ENCODE measurements at regions not wholly inside any gene's neighbourhood (a gene's known extent, or its start where the extent isn't known, plus 50 kb on each side); places are given as distances from the start of the nearest gene placed in this dataset.

GRCh38 chr5:118224546-118224945 is 763.8 kb downstream of the DTWD2 start:
- Histone ChIP-seq H3K27me3 (ENCODE audit: insufficient read depth) (no peaks in the 10 kb centered on the region), H4K20me1 (replicated peaks; ENCODE audit: insufficient read depth) (no peaks in the 10 kb centered on the region), H3K4me2 (no peak overlapping the region), H3K27ac (ENCODE audit: low read depth) (no peak overlapping the region), H3K36me3 (ENCODE audit: insufficient read depth) (no peaks in the 10 kb centered on the region), H3K4me3 (no peak overlapping the region), H2AFZ (no peak overlapping the region), H3F3A (replicated peaks; ENCODE audit: low read depth) (no peaks in the 10 kb centered on the region), H3K9me2 (ENCODE audit: insufficient read depth) (no peaks in the 10 kb centered on the region), H3K79me2 (replicated peaks; ENCODE audit: insufficient read depth) (no peaks in the 10 kb centered on the region), H3K4me1 (ENCODE audit: insufficient read depth) (no peaks in the 10 kb centered on the region)
- TF ChIP-seq CTCF (conservative IDR thresholded peaks at IDR 0.05; ENCODE audit: low read depth in 2 of 2) (no peak), ZNF114 (CRISPR knock-in tag; IDR thresholded peaks at IDR 0.05) (no peak), EZH2phosphoT487 (IDR thresholded peaks at IDR 0.05; ENCODE audit: unreplicated experiment) (no peak), EZH2 (IDR thresholded peaks at IDR 0.05; ENCODE audit: low read depth, unreplicated experiment) (no peak), ZNF331 (CRISPR knock-in tag; IDR thresholded peaks at IDR 0.05; ENCODE audit: low read depth) (no peak), POLR2AphosphoS5 (IDR thresholded peaks at IDR 0.05; ENCODE audit: low read depth) (no peak), JUNB (IDR thresholded peaks at IDR 0.05; ENCODE audit: unreplicated experiment) (no peak), NANOG (IDR thresholded peaks at IDR 0.05; ENCODE audit: borderline replicate concordance) (no peak)
- Mint-ChIP-seq H3K9me3 (peaks cover 3% of the 10 kb centered on the region; the same call in 2 of the 3 replicates), H3K27me3 (ENCODE audit: insufficient read depth, low read depth, poor library complexity) (no peaks in the 10 kb centered on the region), H3K36me3 (ENCODE audit: low read depth) (no peaks in the 10 kb centered on the region), H3K4me1 (peaks cover 2% of the 10 kb centered on the region; the same call in 1 of the 3 replicates), H3K4me3 (no peak overlapping the region), H3K27ac (no peak overlapping the region; the same call in 1 of the 2 replicates)
- no peak for DNase-seq (ENCODE audit: low spot score)
- ATAC-seq = no peak

GRCh38 chr5:118220556-118221195 is 767.7 kb downstream of the DTWD2 start:
- no peaks in the 10 kb centered on the region for H3K9me2 ChIP-seq (ENCODE audit: insufficient read depth)
- H3F3A ChIP-seq (replicated peaks; ENCODE audit: low read depth) = no peaks in the 10 kb centered on the region
- H3K27me3 Mint-ChIP-seq (ENCODE audit: insufficient read depth, low read depth, poor library complexity) = no peaks in the 10 kb centered on the region
- no peak overlapping the region for H3K27ac ChIP-seq (ENCODE audit: low read depth)
- no peaks in the 10 kb centered on the region for H3K36me3 ChIP-seq (ENCODE audit: insufficient read depth)
- no peak overlapping the region for H3K4me3 ChIP-seq
- H3K27ac Mint-ChIP-seq = no peak overlapping the region
- no peak overlapping the region for H3K4me2 ChIP-seq
- no peak overlapping the region for H2AFZ ChIP-seq
- H3K4me1 Mint-ChIP-seq = no peaks in the 10 kb centered on the region
- H3K4me3 Mint-ChIP-seq = no peak overlapping the region
- no peaks in the 10 kb centered on the region; the same call in 2 of the 3 replicates for H3K9me3 Mint-ChIP-seq
- no peak for TF ChIP-seq STAT1 (IDR thresholded peaks at IDR 0.05; ENCODE audit: unreplicated experiment)
- no peak for TF ChIP-seq JUNB (IDR thresholded peaks at IDR 0.05; ENCODE audit: unreplicated experiment)
- no peaks in the 10 kb centered on the region for H3K36me3 Mint-ChIP-seq (ENCODE audit: low read depth)
- no peaks in the 10 kb centered on the region for H3K4me1 ChIP-seq (ENCODE audit: insufficient read depth)
- DNase-seq (ENCODE audit: low spot score) (no peak), ATAC-seq (no peak)
- no peaks in the 10 kb centered on the region for H4K20me1 ChIP-seq (replicated peaks; ENCODE audit: insufficient read depth)
- H3K27me3 ChIP-seq (ENCODE audit: insufficient read depth) = no peaks in the 10 kb centered on the region
- H3K79me2 ChIP-seq (replicated peaks; ENCODE audit: insufficient read depth) = no peaks in the 10 kb centered on the region

GRCh38 chr5:118211606-118212005 is 776.7 kb downstream of the DTWD2 start:
- Histone ChIP-seq H3K79me2 (replicated peaks; ENCODE audit: insufficient read depth) (no peaks in the 10 kb centered on the region), H3K4me1 (ENCODE audit: insufficient read depth) (peaks cover under 1% of the 10 kb centered on the region), H3K4me3 (no peak overlapping the region), H3K4me2 (no peak overlapping the region), H3K36me3 (ENCODE audit: insufficient read depth) (peaks cover 4% of the 10 kb centered on the region; the same call in 1 of the 2 replicates), H3K27ac (ENCODE audit: low read depth) (no peak overlapping the region), H3F3A (replicated peaks; ENCODE audit: low read depth) (no peaks in the 10 kb centered on the region), H4K20me1 (replicated peaks; ENCODE audit: insufficient read depth) (no peaks in the 10 kb centered on the region), H3K27me3 (ENCODE audit: insufficient read depth) (no peaks in the 10 kb centered on the region), H3K9me2 (ENCODE audit: insufficient read depth) (0 out of 2 replicates have a peak, but pooled peaks cover 5% of the 10 kb centered on the region), H2AFZ (no peak overlapping the region)
- H3K4me3 Mint-ChIP-seq = no peak overlapping the region
- ATAC-seq (no peak), DNase-seq (ENCODE audit: low spot score) (no peak)
- H3K27ac Mint-ChIP-seq = no peak overlapping the region
- peaks cover under 1% of the 10 kb centered on the region; the same call in 2 of the 3 replicates for H3K4me1 Mint-ChIP-seq
- peaks cover 35% of the 10 kb centered on the region; the same call in 2 of the 3 replicates for H3K36me3 Mint-ChIP-seq (ENCODE audit: low read depth)
- no peaks in the 10 kb centered on the region for H3K27me3 Mint-ChIP-seq (ENCODE audit: insufficient read depth, low read depth, poor library complexity)
- H3K9me3 Mint-ChIP-seq = peaks cover 39% of the 10 kb centered on the region
- TF ChIP-seq ZNF114 (CRISPR knock-in tag; IDR thresholded peaks at IDR 0.05) (no peak), CTCF (conservative IDR thresholded peaks at IDR 0.05; ENCODE audit: low read depth in 2 of 2) (no peak)

Data from GM23338 (cell line).